Activated CD4-positive, alpha-beta T cell treated with anti-CD3 and anti-CD28 coated beads, Interleukin-10, Interleukin-2, amounts not matched to agents 100 ng/mL and 50 ng/mL, durations not matched to agents 16 hours and 8 hours (primary cell): ENCODE measurements at regions not wholly inside any gene's neighbourhood (a gene's known extent, or its start where the extent isn't known, plus 50 kb on each side); places are given as distances from the start of the nearest gene placed in this dataset.

ENCODE experiments used
- DNase-seq: peaks from one replicate; pipeline ENCODE4 v3.0.0-alpha.2; 2020

DNA sequence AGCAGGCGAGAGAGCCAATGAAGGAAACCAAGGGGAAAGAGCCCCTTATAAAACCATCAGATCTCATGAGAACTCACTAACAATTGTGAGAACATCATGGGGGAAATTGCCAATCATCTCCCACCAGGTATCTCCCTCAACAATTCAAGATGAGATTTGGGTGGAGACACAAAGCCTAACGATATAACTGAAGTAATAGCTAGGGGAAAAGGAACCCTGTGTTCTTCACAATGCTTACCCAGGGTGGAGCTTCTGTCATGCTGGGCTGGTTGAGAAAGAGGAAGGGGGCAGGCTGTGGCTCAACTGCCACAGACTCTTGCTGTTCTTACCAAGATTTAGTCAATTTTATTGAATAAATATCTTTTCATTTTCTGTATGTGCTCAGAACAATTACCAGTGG lies 392.1 kb upstream of the HS6ST1 start:
- DNase-seq: no peak

DNA sequence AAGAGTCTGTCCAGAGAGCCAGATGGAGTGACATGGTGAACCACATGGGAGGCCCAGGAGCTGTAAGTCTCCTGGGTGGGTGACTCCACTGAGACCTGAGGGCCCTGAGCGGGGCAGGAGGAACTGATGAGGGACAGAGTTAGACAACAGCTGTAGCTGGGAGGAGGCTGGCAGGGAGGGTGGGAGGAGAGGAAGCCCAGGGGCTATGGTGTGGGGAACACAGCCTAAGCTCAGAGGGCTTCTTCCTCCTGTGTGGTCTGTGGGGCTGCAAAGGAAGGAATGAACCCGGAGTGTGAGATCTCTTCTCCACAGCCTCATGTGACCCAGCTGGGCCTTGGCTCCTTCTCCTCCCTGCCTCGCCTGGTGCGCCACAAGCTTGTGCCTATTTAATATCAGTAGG lies 395.6 kb upstream of the HS6ST1 start:
- DNase-seq: no peak

DNA sequence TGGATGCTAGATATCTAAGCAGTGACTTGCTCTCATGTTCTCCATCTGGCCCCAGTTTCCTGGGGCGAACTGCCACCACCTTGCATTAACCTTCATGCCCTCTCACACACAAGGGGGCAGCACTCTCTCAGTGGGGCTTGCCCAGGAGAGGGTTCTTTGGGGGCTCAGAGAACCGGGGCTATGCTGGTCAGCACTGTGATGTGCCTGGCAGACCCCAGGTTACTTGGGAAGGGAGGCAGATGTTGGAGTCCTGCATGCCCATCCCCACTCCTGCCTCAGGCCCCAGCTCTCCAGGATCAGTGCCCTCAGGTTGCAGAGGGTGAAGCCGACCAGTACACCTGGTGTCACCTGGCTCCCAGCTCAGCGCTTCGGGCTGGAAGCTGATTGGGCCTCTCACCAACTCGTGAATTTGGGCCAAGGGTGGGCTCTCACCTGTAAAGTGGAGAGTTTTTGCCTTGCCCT lies 396.2 kb upstream of the HS6ST1 start:
- DNase-seq: no peak

DNA sequence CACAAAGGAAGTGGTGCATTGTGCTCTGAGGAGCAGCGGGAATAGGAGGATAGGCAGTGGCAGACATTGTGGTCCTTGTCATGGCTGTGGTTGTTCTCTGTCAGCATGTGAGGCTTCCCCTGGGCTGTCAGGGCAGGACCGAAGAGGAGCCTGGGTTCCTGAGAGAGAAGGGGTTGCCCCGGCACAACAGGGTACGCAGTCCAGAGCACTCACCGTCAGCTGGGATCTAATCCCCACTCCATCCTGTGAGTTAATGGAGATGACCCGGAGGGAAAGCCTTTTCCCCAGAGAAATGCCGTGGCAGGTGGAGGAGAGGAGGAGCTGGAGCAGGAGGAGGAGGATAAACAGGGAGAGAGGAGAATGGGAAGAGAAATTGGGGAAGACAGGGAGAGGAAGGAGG lies 396.7 kb upstream of the HS6ST1 start:
- DNase-seq: no peak

DNA sequence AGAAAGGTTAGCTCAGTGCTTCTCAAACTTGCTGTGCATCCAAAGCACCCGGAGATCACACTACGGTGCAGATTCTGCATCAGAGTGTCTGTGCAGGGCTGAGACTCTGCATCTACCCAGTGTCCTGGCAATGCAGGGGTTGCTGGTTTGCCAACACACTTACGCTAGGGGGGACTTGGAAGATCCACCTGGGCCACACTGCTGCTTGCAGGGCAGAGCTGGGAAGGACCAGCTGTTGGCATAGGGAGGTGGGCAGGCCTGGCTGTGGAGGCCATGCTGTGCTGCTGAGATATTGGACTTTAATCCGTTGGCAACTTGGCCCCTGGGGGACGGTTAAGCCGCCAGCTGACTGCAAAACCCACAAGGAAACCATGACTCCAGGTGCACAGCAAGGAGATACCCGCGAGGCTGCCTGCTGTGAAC lies 397.6 kb upstream of the HS6ST1 start:
- no peak for DNase-seq

DNA sequence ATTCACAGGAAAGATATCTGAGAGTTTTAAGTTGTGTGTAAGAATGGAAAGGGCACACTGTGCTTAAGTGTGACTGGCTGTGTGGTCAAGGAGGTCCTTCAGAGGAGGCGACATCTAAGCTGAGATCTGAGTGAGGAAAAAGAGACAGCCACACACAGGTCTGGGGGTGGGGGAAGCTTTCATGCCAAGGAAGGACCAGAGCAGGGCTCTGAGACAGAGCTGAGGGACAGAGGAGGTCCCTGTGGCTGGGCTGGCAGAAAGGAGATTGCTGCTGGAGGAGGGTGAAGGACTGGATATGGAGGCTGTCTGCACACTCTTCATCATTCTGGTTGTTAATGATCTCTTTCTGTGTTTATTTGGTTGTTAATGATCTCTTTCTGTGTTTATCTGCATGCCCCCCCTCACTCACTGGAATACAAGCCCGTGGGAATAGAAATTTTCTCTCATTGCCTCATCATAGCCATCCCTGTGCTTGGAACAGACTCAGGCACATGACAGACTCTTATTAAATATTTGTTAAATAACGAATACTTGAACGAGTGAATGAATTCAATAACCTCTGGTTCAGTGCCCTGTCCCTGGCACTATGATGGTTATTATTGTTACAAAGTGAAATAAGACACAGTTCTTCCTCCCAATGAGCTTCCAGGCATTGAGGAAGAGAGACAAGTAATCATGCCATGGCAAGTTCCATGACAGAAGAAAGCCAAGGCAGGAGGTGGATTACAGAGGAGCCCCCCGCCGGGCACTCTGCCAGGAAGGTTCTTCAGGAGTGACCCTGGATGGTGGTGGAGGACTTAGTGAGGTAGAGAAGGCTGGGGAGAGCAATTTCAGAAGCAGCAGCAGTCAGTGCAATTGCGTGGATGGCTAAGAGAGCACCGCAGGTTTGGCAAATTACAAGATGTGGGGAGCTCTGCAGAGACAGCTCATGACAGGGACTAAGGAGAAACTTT lies 399.4 kb upstream of the HS6ST1 start:
- DNase-seq: no peak

DNA sequence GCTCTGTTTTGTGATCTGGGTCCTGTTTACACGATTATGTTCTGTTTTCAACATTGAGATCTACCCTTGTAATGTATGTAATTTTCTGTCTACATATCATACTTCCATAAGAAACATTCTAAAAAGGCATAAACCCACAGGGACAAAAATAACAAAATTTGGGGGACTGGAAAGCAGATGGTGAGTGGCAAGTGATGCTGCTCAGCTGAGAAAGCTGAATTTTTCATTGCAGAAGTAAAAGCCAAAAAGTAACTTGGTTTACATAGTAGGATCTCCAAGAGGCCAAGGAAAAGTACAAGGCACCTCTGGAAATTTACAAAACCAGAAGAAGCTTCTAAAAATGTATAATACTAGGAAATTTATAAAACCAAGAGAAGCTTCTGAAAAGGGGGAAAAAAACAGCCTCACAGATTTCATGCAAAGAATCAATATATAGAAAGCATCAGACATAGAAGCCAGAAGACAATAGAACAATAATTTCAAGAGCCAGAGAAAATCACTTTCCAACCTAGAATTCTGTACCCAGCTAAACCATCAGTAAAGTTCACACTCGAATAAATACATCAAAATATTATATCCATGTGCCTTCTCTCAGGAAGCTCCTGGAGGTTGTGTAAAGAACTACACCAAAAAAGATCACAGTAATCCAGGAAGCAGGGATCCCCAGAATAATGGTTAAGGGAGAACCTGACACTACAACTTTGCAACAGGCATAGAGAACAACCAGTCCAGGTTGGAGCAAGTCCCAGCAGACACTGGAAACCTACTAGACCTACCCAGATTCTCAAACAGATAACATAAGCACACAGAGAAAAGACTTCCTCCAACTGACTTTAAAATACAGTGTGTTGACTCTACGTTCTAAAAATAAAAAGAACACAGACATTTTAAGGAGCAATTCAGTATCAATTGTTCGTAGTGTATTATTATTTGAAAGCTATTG lies 401.7 kb upstream of the HS6ST1 start:
- no peak for DNase-seq

DNA sequence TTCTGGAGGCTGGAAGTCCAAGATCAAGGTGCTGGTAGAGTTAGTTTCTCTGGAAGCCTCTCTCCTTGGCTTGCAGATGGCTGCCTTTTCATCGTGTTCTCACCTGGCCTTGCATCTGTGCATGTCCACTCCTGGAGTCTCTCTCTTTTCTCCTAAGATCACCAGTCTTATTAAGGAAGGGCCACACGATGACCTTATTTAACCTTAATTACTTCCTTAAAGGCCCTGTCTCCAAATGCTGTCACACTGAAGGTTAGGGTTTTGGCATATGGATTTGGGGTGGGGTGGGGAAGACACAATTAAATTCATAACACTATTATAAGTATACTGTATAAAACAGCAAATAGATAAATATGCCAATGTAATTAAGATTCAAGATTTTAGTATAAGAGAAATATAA lies 402.4 kb upstream of the HS6ST1 start:
- no peak for DNase-seq

DNA sequence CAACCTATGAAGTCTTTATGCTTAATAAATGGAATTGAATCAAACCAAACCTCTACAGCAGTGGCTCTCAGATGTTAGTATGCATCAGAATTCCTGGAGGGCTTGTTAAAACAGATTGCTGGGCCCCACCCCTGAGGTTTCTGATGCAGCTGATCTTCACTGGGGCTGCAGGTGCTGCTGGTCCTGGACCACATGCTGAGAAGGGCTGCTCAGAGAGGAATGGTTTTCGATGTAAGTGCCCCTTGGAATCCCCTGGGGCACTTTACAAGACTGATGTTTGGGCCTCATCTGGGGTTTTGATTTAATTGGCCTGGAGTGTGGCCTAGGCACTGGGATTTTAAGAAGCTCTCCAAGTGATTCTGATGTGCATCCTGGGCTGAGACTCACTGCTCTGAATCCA lies 403.8 kb upstream of the HS6ST1 start:
- DNase-seq: no peak

DNA sequence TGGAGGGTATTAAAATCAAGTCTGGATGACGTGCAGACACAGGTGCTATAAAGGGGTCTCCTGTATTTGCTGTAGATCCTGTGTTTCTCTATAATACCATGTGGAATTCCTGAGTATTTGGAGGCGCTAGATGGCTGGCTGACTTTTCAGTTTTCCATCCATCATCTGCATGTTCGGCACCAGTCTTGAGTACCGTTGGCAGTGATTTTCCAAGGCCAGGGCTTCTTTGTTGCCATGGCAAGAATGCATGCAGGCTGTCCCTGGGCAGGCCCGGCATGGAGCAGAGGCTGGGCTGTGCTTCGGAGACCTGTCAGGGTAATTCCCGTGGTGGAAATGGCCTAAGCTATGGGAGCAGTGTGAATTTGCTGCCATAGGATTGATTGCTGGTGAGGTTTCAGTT lies 405.9 kb upstream of the HS6ST1 start:
- DNase-seq: no peak

DNA sequence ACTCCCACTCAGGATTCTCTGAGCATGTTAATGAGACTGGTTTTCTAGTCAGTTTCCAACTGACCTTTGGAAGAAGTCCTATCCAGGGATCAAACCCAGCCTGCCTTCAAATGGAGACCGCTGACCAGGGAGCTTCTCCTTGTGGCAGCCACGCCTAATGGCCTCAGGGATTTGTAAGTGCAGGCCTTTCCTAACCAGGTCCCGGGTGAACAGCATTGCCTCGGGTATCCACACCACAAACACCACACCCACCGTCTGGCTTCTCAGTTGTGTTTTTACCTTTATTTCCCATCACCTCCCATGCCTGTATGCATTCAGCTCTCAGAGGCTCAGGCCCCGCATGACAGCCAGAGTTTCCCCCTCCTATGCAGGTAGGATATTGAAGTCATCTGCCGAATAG lies 406.3 kb upstream of the HS6ST1 start:
- no peak for DNase-seq

DNA sequence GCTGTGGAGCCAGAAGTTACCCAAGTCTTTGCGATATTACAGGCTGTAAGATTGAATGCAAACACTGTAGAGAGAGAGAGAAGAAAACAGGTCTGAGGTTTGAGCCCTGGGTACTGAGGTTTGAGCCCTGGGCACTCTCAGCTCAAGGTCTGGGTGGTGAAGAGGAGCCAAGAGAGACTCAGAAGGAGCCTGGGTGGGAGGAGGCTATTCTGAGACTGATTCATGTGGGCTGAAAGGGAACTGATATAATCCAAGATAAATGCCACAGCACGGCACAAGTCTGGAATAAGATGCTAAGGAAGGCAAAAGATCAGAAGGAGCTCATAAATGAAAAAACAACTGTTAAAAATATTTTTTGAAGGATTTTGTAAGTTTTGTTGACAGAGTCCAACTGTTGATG lies 407.6 kb upstream of the HS6ST1 start:
- DNase-seq: no peak

DNA sequence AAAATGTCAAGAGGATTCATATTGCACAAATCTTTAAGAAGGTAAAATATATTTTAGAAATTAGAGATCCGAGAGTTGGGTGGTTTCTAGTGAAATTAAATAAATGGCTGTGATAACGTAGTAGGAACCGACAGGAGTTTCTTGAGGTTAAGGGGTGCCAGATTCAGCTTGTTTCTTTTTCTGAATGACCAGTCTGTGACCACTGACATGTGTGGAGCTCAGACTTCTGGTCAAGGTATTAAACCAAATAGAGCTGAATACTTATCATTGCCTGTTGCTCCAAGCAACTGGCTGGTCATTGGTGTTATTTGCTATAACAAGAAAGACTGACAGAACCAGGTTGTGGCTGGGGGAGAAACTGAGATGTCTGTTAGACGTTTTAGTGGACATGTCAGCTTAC lies 408.2 kb upstream of the HS6ST1 start:
- DNase-seq: no peak

DNA sequence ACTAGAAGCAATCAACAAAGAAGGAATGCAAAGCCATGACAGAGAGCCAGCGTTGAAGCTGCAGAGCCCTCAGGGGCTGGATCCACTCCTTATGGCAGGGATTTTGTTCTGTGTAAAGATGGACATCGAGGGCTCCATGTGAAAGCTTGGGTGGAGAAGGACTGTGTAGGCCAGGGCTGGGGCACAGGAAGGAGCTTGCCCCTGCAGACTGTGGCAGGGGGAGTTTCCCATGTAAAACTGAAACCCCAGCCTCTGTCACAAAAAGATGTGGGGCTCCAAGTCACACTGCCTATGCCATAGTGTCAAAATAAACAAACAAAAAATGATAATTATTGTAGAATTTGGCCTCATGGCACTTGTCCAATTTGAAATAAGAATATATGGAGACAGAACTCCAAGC lies 408.7 kb upstream of the HS6ST1 start:
- DNase-seq: peak; percentile 44

DNA sequence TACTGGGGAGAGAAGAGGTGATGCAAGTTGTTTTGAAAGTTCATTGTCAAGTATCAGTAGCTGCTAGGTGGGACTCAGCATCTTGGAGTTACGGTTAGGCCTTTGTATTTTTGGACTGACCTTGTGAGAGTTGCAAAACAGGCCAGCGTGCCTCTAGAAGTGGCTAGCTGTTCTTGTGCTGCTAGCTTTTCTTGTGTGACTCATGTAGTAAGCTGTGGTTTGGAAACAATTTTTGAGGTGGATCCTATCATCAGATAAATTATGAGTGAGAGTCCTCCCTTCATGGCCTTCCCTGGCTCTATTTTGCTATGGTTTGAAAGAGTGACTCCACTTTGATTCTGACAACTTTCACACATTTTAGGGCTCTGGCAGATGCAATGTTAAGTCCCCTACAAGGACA lies 409.2 kb upstream of the HS6ST1 start:
- DNase-seq: peak; percentile 62

DNA sequence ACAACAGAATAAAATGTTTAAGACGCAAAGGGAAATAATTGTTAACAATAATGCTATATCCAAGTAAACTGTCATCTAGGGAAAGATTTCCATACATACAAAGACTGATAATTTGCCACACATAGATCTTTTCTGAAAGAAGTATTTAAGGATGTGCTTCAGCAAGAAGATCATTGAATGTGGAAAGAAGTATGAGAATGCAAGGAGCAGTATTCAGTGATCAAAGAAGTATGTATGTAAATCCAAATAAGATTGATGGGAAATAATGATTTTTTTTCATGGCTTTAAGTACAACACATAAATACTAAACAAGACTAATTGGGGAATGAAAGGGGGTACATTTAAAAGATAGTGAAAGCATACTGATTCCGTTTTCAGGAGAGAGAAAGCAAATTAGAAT lies 410.4 kb upstream of the HS6ST1 start:
- no peak for DNase-seq

DNA sequence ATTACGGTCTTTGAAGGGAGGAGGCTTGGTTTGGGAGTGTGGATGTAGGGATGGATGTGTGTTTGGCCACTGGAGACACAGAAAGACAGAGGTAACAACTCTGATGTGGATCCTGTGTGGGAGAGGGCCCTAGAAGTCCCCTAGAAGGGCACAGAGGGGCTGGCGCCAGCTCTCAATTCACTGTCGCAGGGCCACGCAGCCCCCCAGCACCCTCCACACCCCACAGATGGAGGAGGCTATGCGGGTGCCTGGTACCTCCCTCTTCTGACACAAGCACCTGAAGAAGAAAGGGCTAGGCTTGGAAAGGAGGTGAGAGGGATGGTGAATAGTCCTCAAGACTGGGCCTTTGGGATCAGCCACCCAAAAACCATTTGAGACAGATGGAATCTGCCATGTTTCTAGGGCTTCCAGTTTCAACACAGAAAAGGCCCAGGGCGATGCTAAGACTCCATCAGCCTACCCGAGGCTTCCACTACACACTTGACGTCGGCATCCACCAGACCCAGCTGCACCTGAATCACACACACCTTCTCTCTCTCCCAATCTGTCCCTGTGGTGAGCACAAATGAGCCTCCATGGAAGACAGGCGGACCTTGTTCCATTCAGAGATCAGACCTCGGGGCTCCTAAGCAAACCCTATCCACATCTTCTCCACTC lies 413.5 kb upstream of the HS6ST1 start:
- DNase-seq: no peak

DNA sequence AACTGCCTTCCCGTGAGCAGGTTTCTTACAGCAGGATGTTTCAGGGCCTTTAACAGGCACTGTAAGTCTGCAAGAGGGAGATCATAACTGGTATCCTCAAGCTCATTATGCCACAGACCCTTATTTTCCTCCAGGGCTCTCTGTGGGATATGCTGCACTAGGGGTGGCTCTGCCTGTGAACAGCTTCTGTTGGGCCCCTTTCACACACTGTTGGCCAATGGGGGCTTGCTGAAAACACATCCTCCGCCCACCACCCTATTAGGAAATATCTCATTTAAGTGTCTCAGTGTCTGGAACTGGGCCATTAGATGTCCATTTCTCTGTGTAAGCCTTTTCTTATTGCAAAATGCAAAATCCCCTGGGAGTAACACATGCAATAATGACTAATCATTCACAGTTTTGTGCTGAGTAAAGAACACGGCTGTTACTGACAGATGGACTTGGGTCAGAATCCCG lies 414.3 kb upstream of the HS6ST1 start:
- no peak for DNase-seq

DNA sequence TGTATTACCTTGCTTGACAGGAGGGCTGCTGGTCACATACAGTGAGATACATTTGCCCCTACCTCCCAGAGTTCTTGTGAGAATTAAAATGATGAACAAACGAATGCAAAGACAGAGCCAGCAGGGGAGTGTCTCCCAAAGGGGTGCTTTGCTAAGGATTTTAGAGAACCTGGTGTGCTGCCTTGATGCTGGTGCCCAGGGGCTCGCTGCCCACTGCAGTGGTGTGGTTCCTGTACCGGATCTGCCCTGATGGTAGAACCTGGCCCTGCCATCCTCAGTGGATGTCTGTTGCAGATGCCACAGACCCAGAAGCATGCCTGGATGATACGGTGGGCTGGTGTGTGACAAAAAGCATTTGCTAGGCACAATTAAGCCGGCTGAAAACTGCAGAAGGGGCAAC lies 414.8 kb upstream of the HS6ST1 start:
- DNase-seq: no peak

DNA sequence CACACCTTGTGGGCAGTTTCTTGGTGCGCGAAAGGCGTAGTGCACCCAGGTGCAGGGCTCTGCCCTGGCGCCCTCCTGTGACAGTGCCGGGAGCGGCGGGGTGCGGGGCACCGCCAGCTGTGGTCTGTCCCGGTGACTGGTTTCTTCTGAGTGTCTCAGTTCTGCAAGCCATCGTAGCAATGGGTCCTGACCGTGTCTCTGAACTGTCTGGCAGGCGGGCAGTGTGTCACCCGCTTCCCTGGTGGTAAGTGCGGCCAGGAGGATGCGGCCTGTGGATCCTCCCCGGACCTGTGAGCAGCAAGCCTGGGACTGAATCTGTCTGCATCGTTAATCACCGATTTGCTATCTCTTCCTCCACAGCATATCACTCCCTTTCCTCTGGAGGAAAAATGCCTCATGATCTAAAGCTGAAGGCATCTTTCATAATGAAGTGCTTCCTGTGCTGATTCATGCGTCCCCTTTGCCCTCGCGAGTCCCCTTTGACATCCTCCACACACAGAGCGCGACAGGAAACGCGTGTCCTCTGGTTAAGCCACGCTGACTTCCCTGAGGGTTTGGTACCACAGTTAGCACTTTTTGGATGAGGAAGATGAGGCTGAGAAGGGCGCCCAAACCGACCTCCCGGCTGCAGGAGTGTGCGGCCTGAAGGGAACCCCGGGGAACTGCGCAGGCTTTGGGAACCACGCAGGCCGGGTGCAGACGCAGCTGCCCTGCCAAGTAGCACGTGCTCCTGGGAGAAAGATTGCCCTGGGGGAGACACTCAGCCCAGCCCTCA lies 416.0 kb upstream of the HS6ST1 start:
- peak; percentile 57 for DNase-seq

DNA sequence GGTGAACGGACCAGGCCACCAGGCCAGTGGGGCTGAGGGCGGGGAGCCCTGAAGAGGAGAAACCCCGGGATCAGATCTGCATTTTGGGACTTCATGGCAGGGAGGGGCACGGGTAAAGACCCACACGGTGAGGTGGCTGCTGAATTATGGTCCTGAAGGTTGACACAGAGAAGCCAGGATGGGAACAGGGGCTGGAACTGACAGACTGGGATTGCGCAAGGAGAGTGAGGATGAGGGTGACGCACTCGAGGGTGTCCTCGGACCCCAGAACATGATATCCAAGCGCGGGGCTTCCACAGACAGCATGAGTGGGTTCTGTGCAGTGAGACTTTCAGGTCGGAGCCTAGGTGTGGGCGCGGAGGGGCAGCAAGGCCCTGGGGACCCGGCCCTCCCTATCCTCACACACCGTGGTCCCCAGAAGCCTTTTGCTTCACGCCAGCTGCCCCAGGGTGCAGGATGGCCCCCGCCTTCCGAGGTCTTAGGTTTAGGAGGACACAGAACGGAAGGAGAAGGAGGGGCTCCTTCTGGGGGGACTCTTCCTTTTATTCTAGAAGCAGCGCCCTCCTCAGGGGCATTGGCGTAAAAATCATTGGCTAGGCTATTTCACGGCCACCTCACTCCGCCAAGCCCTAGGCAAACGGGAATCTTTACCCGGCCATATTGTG lies 416.8 kb upstream of the HS6ST1 start:
- DNase-seq: no peak
